Vagina (tissue), 2 donors: ENCODE measurements at regions not wholly inside any gene's neighbourhood (a gene's known extent, or its start where the extent isn't known, plus 50 kb on each side); places are given as distances from the start of the nearest gene placed in this dataset.

ENCODE experiments used
- CTCF ChIP-seq, 3 experiments: fragments of 450-650 bp in 2 of 3; fragments of 200-600 bp in 1 of 3; sonication (generic) in 1 of 3; IDR thresholded peaks; one replicate each; pipeline ENCODE4 v1.5.1; 2017 to 2019; ENCODE audit warnings: antibody characterized with exemption in 3 of 3, mild to moderate bottlenecking in 2 of 3, moderate library complexity in 2 of 3
- POLR2A ChIP-seq, 2 donors: fragments of 450-650 bp; IDR thresholded peaks; one replicate each; pipeline ENCODE4 v1.6.1; 2017; ENCODE audit warnings: antibody characterized with exemption in 2 of 2, mild to moderate bottlenecking in 2 of 2, moderate library complexity in 2 of 2
- POLR2AphosphoS5 ChIP-seq, 2 donors: sonication (generic); formaldehyde crosslinking; IDR thresholded peaks; one replicate each; pipeline ENCODE4 v1.9.0; 2017; ENCODE audit warnings: antibody characterized with exemption in 2 of 2, mild to moderate bottlenecking in 2 of 2, low read depth in 1 of 2; ENCODE audit not compliant: insufficient read depth in 1 of 2

GRCh38 chr12:124667506-124668326 is 100.3 kb upstream of the NCOR2 start:
- TF ChIP-seq POLR2AphosphoS5 (IDR thresholded peaks at IDR 0.05; ENCODE audit: insufficient read depth in 1 of 2, low read depth in 1 of 2) (no peak), CTCF (IDR thresholded peaks at IDR 0.05) (no peak), POLR2A (IDR thresholded peaks at IDR 0.05) (no peak)
